ENCODE measurements at regions not wholly inside any gene's neighbourhood (a gene's known extent, or its start where the extent isn't known, plus 50 kb on each side); places are given as distances from the start of the nearest gene placed in this dataset.

DNA sequence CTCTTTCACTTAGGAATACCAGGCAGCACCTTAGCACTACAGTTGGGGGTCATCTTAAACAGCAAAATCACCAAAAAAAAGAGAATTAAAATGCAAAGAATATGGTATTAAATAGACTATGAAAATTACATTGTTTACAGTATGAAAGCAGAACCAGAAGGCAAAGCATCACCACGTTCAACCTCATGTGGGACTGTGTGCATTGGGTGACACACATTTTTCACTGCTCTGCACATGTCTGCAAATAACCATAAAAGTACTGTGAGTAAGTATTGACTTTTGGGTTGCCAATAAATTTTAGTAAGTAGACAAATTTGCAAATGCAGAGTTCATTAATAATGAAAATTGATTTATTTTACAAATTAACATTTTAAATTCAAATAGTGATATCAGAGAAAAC is 232.1 kb upstream of the ZWINT start (continued):
- TF ChIP-seq ZBTB33 (CRISPR knock-in tag; IDR thresholded peaks at IDR 0.05): no peak

GRCh38 chr10:56586461-56586891 is 225.4 kb upstream of the ZWINT start:
- FAIRE-seq (no peak), ATAC-seq (no peak), DNase-seq (ENCODE audit: low spot score) (no peak)
- TF ChIP-seq, protein P1, sequence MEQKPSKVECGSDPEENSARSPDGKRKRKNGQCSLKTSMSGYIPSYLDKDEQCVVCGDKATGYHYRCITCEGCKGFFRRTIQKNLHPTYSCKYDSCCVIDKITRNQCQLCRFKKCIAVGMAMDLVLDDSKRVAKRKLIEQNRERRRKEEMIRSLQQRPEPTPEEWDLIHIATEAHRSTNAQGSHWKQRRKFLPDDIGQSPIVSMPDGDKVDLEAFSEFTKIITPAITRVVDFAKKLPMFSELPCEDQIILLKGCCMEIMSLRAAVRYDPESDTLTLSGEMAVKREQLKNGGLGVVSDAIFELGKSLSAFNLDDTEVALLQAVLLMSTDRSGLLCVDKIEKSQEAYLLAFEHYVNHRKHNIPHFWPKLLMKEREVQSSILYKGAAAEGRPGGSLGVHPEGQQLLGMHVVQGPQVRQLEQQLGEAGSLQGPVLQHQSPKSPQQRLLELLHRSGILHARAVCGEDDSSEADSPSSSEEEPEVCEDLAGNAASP (CRISPR knock-in tag; IDR thresholded peaks at IDR 0.05; ENCODE audit: borderline replicate concordance): no peak
- TF ChIP-seq CENPBD1 (CRISPR knock-in tag; IDR thresholded peaks at IDR 0.05; ENCODE audit: borderline replicate concordance, low read depth) (no peak), TFAP4 (IDR thresholded peaks at IDR 0.05; ENCODE audit: borderline replicate concordance, low read depth) (no peak), ZNF543 (CRISPR knock-in tag; IDR thresholded peaks at IDR 0.05) (no peak), FOXA3 (CRISPR knock-in tag; IDR thresholded peaks at IDR 0.05) (no peak), ZNF724P (CRISPR knock-in tag; IDR thresholded peaks at IDR 0.05; ENCODE audit: borderline replicate concordance) (no peak), RXRB (CRISPR knock-in tag; IDR thresholded peaks at IDR 0.05; ENCODE audit: borderline replicate concordance) (no peak), BORCS8-MEF2B (CRISPR knock-in tag; IDR thresholded peaks at IDR 0.05) (no peak), HMGA1 (CRISPR knock-in tag; conservative IDR thresholded peaks at IDR 0.05) (no peak)
- 2% methylated on average over 3 of the region's 12 CpGs for WGBS (ENCODE audit: low lambda C conversion rate)
- no peaks in the 10 kb centered on the region for H3K4me1 ChIP-seq (ENCODE audit: insufficient read depth, low read length)
- H3K9ac ChIP-seq (ENCODE audit: insufficient read depth, low read depth, low read length): no peak overlapping the region
- CTCF ChIA-PET (ENCODE audit: low intra/inter-chr PET ratio, low total read pairs): no interaction called here
- no peaks in the 10 kb centered on the region for H3K36me3 ChIP-seq (replicated peaks in 1 of 2; ENCODE audit: control insufficient read depth in 1 of 2, insufficient read depth in 2 of 2, low read length in 2 of 2)
- no peaks in the 10 kb centered on the region for H3K79me2 ChIP-seq (ENCODE audit: insufficient read depth, low read length)
- in situ Hi-C loops (cut with HindIII; ENCODE audit: extremely low pct_ligation_motif_present, low pct_unique_long_range_greater_than_20kb) (no loop called here), intact Hi-C loops (cut with micrococcal nuclease; ENCODE audit: unreplicated experiment) (no loop called here)
- no TSS peak for BruUV-seq (replicated peaks)
- no peaks in the 10 kb centered on the region for H3K27me3 ChIP-seq (ENCODE audit: control insufficient read depth in 1 of 2, insufficient read depth in 2 of 2, low read length in 2 of 2)
- no peak overlapping the region for H3K4me3 ChIP-seq (replicated peaks in 1 of 3; ENCODE audit: insufficient read depth in 1 of 3, low read depth in 2 of 3, low read length in 3 of 3)
- POLR2A ChIA-PET: no interaction called here
- H4K20me1 ChIP-seq (ENCODE audit: insufficient read depth, low read length): no peaks in the 10 kb centered on the region
- H3K4me2 ChIP-seq (ENCODE audit: low read depth, low read length): no peak overlapping the region
- no peaks in the 10 kb centered on the region for H3K9me3 ChIP-seq (ENCODE audit: low read length)
- no peak overlapping the region for H2AFZ ChIP-seq (ENCODE audit: low read length)
- no peak overlapping the region for H3K27ac ChIP-seq (ENCODE audit: extremely low read length, insufficient read depth, low read length)

All from HepG2 (cell line).